COLO668 (cell line): ENCODE measurements at regions not wholly inside any gene's neighbourhood (a gene's known extent, or its start where the extent isn't known, plus 50 kb on each side); places are given as distances from the start of the nearest gene placed in this dataset.
"Not testable (repeated sequence)": the region's sequence is repeated elsewhere in the genome, so short reads cannot be mapped to it uniquely, and the experiment has no call there.

Experiments used
- DNase-seq: peaks from one replicate; lab custom pipeline; 2025; ENCODE audit not compliant: unreplicated experiment; lab: John Stamatoyannopoulos, UW

DNA sequence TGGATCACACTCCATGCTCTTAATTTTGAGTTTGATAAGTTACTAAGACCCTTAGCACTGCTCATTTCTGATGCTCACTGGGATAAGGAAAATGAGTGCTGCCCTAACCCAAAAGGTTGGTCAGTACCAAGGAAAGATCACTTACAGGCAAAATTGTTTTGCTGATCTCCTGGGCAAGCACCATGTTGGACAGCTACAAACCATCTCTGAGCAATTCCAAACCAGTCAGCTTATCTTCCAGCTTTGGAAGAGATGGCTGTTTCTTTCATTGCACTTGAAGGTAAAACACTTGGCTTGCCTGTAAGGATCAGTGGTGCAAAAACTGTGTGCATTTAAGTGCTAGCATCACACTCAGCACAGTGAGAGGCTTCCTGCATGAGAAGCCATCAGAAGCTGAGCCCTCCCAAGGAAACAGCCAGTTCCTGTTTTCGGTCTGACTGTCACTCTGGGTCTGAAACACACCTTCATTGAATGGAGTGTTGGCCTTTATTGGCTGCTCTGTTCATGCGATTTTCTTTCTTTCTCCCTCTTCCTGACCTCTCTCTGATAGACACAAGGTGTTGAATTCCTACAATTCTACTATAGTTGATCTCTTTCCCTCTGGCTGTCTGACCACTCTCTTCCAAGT lies 126.4 kb upstream of the GHITM start:
- no peak for DNase-seq

GRCh38 chr10:84015877-84016595 lies 123.3 kb upstream of the GHITM start:
- DNase-seq: no peak

GRCh38 chr10:84018826-84019225 lies 120.5 kb upstream of the GHITM start:
- no peak for DNase-seq

- DNase-seq: not testable (repeated sequence)
Observed at GRCh38 chr10:84019854-84020458, 119.4 kb upstream of the GHITM start.

DNA sequence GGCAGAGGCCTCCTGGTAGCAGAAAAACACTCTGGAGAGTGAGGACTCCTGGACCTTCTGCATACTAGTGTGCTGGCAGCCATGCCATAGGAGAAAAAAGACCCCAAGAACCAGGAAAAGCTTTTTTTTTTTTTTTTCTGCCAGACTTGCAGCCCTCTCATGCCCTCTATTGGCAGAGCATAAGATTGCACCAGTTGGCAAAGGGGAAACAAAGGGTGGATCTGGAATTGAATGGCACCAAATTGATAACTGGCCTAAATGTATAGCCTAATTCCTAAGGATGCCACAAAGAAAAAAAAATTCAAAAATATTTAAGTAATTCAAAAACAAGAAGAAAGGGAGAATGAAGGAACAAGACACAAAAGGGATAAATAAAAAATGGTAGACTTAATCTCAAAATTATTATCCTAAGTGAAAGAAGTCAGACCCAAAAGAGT lies 112.5 kb upstream of the GHITM start:
- no peak for DNase-seq

GRCh38 chr10:84029840-84030239 lies 109.5 kb upstream of the GHITM start:
- no peak for DNase-seq

DNA sequence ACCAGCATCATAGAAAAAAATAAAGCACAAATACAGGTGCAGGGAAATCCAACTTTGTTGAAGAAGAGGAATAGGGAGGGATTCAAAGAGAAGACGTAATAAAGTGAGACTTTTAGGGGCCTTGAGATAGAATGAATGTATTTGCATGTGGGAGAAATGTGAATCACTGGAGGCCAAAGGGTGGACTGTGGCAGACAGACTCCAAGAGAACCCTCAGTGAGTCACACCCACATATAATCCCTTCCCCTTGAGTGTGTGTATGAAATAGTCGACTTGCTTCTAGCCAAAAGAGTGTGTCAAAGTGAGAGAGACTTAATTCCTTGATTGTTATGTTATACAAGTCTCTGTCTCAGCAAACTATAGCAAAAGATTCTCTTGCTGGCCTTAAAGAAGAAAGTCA lies 101.3 kb upstream of the GHITM start:
- DNase-seq: no peak

DNA sequence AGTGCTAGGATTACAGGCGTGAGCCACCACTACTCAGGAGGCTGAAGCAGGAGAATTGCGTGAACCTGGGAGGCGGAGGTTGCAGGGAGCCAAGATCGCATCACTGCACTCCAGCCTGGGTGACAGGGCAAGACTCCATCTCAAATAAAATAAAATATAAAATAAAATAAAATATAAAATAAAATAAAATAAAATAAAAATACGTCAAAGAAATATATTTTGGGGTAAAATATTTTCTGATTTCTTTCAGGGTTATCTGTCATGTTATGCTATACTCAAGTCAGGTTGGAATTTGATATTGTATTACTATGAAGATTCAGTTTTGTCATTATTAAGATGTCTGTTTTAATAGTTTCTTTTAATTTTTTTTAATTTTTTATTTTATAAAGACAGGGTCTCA lies 99.4 kb upstream of the GHITM start:
- no peak for DNase-seq

GRCh38 chr10:84047258-84048010 lies 91.9 kb upstream of the GHITM start:
- no peak for DNase-seq

DNA sequence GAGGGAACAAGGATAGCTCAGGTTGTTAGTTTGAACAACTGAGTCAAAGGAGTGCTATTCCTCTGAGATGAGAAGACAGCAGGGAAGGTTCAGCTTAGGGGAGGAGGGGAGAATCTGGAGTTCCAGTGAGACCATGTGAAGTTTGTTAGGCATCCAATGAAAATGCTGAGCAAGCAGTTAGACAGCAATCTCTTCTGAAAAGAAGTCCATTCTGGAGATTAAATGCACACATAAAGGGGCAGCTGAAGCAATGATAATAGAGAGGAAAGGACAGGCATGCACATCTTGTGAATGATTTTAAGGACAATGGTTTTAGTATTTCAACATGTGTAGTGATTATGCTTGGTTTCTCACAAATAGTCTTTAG lies 89.7 kb upstream of the GHITM start:
- no peak for DNase-seq

- DNase-seq: no peak
Observed at GRCh38 chr10:84053626-84054025, 85.7 kb upstream of the GHITM start.

- no peak for DNase-seq
Observed at GRCh38 chr10:84054743-84055142, 84.6 kb upstream of the GHITM start.

GRCh38 chr10:84059526-84059925 lies 79.8 kb upstream of the GHITM start:
- no peak for DNase-seq

GRCh38 chr10:84063440-84063839 lies 75.9 kb upstream of the GHITM start:
- DNase-seq: no peak

GRCh38 chr10:84065804-84066601 lies 73.3 kb upstream of the GHITM start:
- DNase-seq: no peak

DNA sequence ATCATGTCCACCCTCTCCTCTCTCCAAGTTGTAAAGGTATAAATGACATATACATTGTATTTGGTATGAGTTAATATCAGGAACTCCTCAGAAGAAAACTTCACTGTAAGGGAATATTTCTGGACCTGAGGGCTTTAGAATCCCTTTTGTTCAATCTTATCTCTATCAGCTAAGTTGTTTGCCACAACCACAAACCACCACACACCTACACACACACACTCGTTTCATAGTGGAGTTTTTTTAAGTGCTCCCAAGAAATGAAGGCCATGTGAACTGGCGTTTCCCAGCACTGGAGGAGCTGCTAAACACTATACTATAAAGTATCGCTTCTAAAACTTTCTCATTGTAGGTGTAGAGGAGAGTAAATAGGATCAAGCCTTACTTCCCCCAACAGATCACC lies 64.8 kb upstream of the GHITM start:
- no peak for DNase-seq

- no peak for DNase-seq
Observed at GRCh38 chr10:84075226-84076046, 63.9 kb upstream of the GHITM start.

- DNase-seq: no peak
Observed at GRCh38 chr10:84076047-84076388, 63.3 kb upstream of the GHITM start.

DNA sequence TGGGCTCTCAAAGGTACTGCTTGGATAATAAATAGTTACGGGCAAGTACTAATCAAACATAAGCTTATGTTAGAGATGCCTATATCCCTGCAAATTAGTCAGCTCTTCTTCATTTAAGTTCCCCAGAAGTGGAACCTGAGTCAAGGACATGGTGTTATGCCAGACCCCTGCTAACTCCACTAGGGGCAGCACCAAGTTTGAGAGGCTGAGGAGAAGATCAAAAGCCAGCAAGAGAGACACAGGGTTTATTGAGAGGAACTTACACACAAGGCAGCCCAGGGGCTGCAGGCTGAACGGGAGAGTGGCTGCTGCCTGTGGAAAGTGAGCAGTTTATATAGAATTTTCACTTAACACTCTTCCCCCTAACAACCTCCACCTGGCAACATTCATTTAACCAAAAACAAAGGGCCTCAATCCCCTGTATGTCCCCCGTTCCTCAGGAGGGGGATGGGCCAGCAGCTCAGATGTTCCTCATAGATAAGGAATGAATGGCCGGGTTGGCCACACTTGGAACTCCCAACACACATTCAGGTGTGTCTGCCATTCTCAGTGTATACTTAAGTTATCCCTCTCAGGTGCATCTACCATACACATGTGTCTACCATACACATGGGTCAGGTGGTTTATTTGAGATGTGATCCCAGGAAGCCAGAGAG lies 62.6 kb upstream of the GHITM start:
- DNase-seq: no peak

DNA sequence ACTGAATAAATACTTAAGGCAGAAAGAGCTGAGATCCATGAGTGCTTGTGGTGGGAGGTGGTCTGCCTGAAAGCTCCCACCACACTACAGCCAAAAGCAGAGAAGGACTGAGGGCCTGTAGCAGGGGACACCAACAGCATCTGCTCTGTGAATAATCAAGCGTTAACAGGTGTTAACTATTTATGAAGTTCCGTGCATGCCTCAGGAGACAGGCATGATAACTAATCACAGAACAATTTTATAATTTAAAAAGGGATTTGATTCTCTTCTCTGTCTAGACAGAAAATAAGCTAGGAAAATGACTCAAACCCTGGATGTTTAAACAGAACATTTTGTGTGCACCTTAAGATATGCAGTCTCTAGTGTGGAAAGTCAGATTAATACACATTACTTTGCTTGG lies 61.5 kb upstream of the GHITM start:
- no peak for DNase-seq
